HEK293T (cell line): ENCODE measurements at regions not wholly inside any gene's neighbourhood (a gene's known extent, or its start where the extent isn't known, plus 50 kb on each side); places are given as distances from the start of the nearest gene placed in this dataset.
"Not testable (repeated sequence)": the region's sequence is repeated elsewhere in the genome, so short reads cannot be mapped to it uniquely, and the experiment has no call there.

Source experiments
- CTCF ChIA-PET: fragments of 350-600 bp; formaldehyde crosslinking; extraction: SDS; loops from one replicate; lab custom pipeline; 2021; ENCODE audit warnings: antibody characterized with exemption, inconsistent platforms; lab: Yijun Ruan, JAX
- POLR2A ChIA-PET: fragments of 350-600 bp; formaldehyde crosslinking; extraction: SDS; loops from one replicate; lab custom pipeline; 2020; ENCODE audit warnings: antibody characterized with exemption, inconsistent platforms; lab: Yijun Ruan, JAX
- DNase-seq: peaks from one replicate; pipeline ENCODE4 v3.0.0; 2012; ENCODE audit warnings: mixed read lengths; ENCODE audit errors: extremely low spot score
- ARNT ChIP-seq: fragments of 450-650 bp; IDR thresholded peaks from 2 replicates; pipeline ENCODE4 v1.6.1; 2017; ENCODE audit warnings: mild to moderate bottlenecking
- BHLHE40 ChIP-seq: fragments of 450-650 bp; IDR thresholded peaks from 2 replicates; pipeline ENCODE4 v1.6.1; 2016; ENCODE audit warnings: mild to moderate bottlenecking, moderate library complexity, borderline replicate concordance
- CTBP1 ChIP-seq: fragments of 450-650 bp; IDR thresholded peaks from 2 replicates; pipeline ENCODE4 v1.6.1; 2016; ENCODE audit warnings: borderline replicate concordance
- ELF4 ChIP-seq: fragments of 450-650 bp; IDR thresholded peaks from 2 replicates; pipeline ENCODE4 v1.6.1; 2017; ENCODE audit warnings: antibody characterized with exemption
- FOXA1 ChIP-seq: fragments of 450-650 bp; IDR thresholded peaks from 2 replicates; pipeline ENCODE4 v1.6.1; 2016; ENCODE audit warnings: mild to moderate bottlenecking
- FOXK2 ChIP-seq: fragments of 450-650 bp; IDR thresholded peaks from 2 replicates; pipeline ENCODE4 v1.6.1; 2016; ENCODE audit warnings: mild to moderate bottlenecking
- FOXM1 ChIP-seq: fragments of 450-650 bp; IDR thresholded peaks from 2 replicates; pipeline ENCODE4 v1.6.1; 2017; ENCODE audit warnings: mild to moderate bottlenecking, borderline replicate concordance
- HDGF ChIP-seq: fragments of 450-650 bp; IDR thresholded peaks from 2 replicates; pipeline ENCODE4 v1.6.1; 2017; ENCODE audit warnings: antibody characterized with exemption, borderline replicate concordance
- L3MBTL2 ChIP-seq: fragments of 450-650 bp; conservative IDR thresholded peaks from 2 replicates; pipeline ENCODE4 v1.6.1; 2016; ENCODE audit warnings: mild to moderate bottlenecking
- LEF1 ChIP-seq: fragments of 450-650 bp; IDR thresholded peaks from 2 replicates; pipeline ENCODE4 v1.6.1; 2017; ENCODE audit warnings: mild to moderate bottlenecking, borderline replicate concordance
- NFRKB ChIP-seq: fragments of 450-650 bp; IDR thresholded peaks from 2 replicates; pipeline ENCODE4 v1.6.1; 2016; ENCODE audit warnings: mild to moderate bottlenecking, moderate library complexity
- PKNOX1 ChIP-seq: fragments of 450-650 bp; IDR thresholded peaks from 2 replicates; pipeline ENCODE4 v1.6.1; 2016
- SP1 ChIP-seq: fragments of 450-650 bp; IDR thresholded peaks from 2 replicates; pipeline ENCODE4 v1.6.1; 2017
- SUZ12 ChIP-seq: fragments of 450-650 bp; IDR thresholded peaks from 2 replicates; pipeline ENCODE4 v1.6.1; 2016; ENCODE audit warnings: mild to moderate bottlenecking
- TARDBP ChIP-seq: fragments of 450-650 bp; IDR thresholded peaks from 2 replicates; pipeline ENCODE4 v1.6.1; 2016
- ZNF384 ChIP-seq: fragments of 450-650 bp; IDR thresholded peaks from 2 replicates; pipeline ENCODE4 v1.6.1; 2016

GRCh38 chr7:155396661-155397060, 61.3 kb upstream of the EN2 start:
- ChIA-PET CTCF (interaction anchor here (0.6 to 1.7 kb wide), 2 partner anchors 202 to 319 kb away, joined by 3 to 4 read pairs; no protein-coding TSS in a partner anchor), POLR2A (no interaction called here)
- no peak for DNase-seq
- TF ChIP-seq ZNF384: no peak
- no peak for TF ChIP-seq HDGF
- TF ChIP-seq TARDBP: no peak

GRCh38 chr7:155397758-155398714, 59.9 kb upstream of the EN2 start:
- POLR2A ChIA-PET, DNase-seq: not testable (repeated sequence)
- CTCF ChIA-PET: interaction anchor here (1.1 to 2.1 kb wide), 5 partner anchors 8 to 187 kb away, joined by 3 to 9 read pairs (median 4); no protein-coding TSS in a partner anchor

- ChIA-PET POLR2A (no interaction called here), CTCF (interaction anchor here (1.1 to 2.1 kb wide), 5 partner anchors 9 to 186 kb away, joined by 3 to 9 read pairs (median 4); no protein-coding TSS in a partner anchor)
- TF ChIP-seq TARDBP: no peak
- TF ChIP-seq L3MBTL2: peak; percentile 49
- TF ChIP-seq ARNT: 0 out of 2 replicates have a peak, but pooled peaks have one; percentile 10
- DNase-seq: peak; percentile 84
Measured at GRCh38 chr7:155398944-155399343, 59.0 kb upstream of the EN2 start.

GRCh38 chr7:155399577-155399976, 58.4 kb upstream of the EN2 start:
- DNase-seq: no peak
- POLR2A ChIA-PET: no interaction called here
- CTCF ChIA-PET: interaction anchor here (0.6 to 2.1 kb wide), 5 partner anchors 10 to 186 kb away, joined by 3 to 9 read pairs (median 4); no protein-coding TSS in a partner anchor
- no peak for TF ChIP-seq SP1

GRCh38 chr7:155401231-155401630, 56.7 kb upstream of the EN2 start:
- no peak for DNase-seq
- ChIA-PET POLR2A (no interaction called here), CTCF (interaction anchor here (0.6 to 1.6 kb wide), 3 partner anchors 12 to 155 kb away, joined by 3 to 8 read pairs (median 3); no protein-coding TSS in a partner anchor)
- no peak for TF ChIP-seq SP1

- POLR2A ChIA-PET: no interaction called here
- no peak for DNase-seq
- TF ChIP-seq CTBP1: no peak
- TF ChIP-seq NFRKB: no peak
- no peak for TF ChIP-seq LEF1
- TF ChIP-seq HDGF: no peak
- no peak for TF ChIP-seq L3MBTL2
- TF ChIP-seq PKNOX1: no peak
- no peak for TF ChIP-seq ZNF384
- no peak for TF ChIP-seq SP1
- TF ChIP-seq ARNT: no peak
- TF ChIP-seq BHLHE40: no peak
- TF ChIP-seq FOXM1: no peak
- TF ChIP-seq TARDBP: no peak
- no peak for TF ChIP-seq ELF4
- TF ChIP-seq FOXK2: no peak
- no peak for TF ChIP-seq SUZ12
- TF ChIP-seq FOXA1: no peak
- CTCF ChIA-PET: interaction anchor here (1.0 to 1.6 kb wide), 2 partner anchors 12 to 22 kb away, joined by 3 to 8 read pairs; no protein-coding TSS in a partner anchor
Measured at GRCh38 chr7:155401884-155402283, 56.0 kb upstream of the EN2 start.

GRCh38 chr7:155402941-155403340, 55.0 kb upstream of the EN2 start:
- TF ChIP-seq PKNOX1 (no peak), FOXM1 (no peak), ZNF384 (no peak), BHLHE40 (no peak), SP1 (no peak), FOXK2 (no peak), LEF1 (no peak), L3MBTL2 (no peak), HDGF (no peak), SUZ12 (no peak), TARDBP (no peak), FOXA1 (no peak), ELF4 (no peak), CTBP1 (no peak), NFRKB (no peak)
- POLR2A ChIA-PET: no interaction called here
- CTCF ChIA-PET: no interaction called here

More at GRCh38 chr7:155402941-155403340, 55.0 kb upstream of the EN2 start:
- no peak for DNase-seq
